Naive B cell (primary cell): ENCODE measurements at regions not wholly inside any gene's neighbourhood (a gene's known extent, or its start where the extent isn't known, plus 50 kb on each side); places are given as distances from the start of the nearest gene placed in this dataset.

Source experiments
- ATAC-seq, 2 donors: fragments of 150-1000 bp; cut with Tn5 transposase; 2 replicates each; pipeline ENCODE4 v1.10.0; 2021; ENCODE audit warnings: low read depth in 2 of 2, mild to moderate bottlenecking in 2 of 2, moderate library complexity in 2 of 2
- DNase-seq: peaks from one replicate; pipeline ENCODE4 v3.0.0; 2022
- H3K27ac Mint-ChIP-seq, 6 donors: one replicate each; pipeline ENCODE4 v1.8.0; 2020 to 2022; ENCODE audit warnings: mild to moderate bottlenecking in 6 of 6, mixed read lengths in 6 of 6, moderate library complexity in 5 of 6, inconsistent platforms in 2 of 6
- H3K27me3 Mint-ChIP-seq, 3 donors: one replicate each; pipeline ENCODE4 v1.8.0; 2021 to 2022; ENCODE audit warnings: mixed read lengths in 3 of 3, mild to moderate bottlenecking in 1 of 3
- H3K36me3 Mint-ChIP-seq, 2 donors: one replicate each; pipeline ENCODE4 v1.8.0; 2020 to 2022; ENCODE audit warnings: mixed read lengths in 2 of 2, inconsistent platforms in 1 of 2, mild to moderate bottlenecking in 1 of 2
- H3K4me1 Mint-ChIP-seq, 3 donors: one replicate each; pipeline ENCODE4 v1.8.0; 2020 to 2022; ENCODE audit warnings: mixed read lengths in 3 of 3, inconsistent platforms in 1 of 3, mild to moderate bottlenecking in 1 of 3, moderate library complexity in 1 of 3
- H3K4me3 Mint-ChIP-seq, 8 donors: one replicate each; pipeline ENCODE4 v1.8.0; 2020 to 2022; ENCODE audit warnings: mild to moderate bottlenecking in 8 of 8, mixed read lengths in 8 of 8, moderate library complexity in 8 of 8, inconsistent platforms in 2 of 8
- H3K9me3 Mint-ChIP-seq, 7 donors: one replicate each; pipeline ENCODE4 v1.8.0; 2020 to 2022; ENCODE audit warnings: mixed read lengths in 7 of 7, mild to moderate bottlenecking in 5 of 7, inconsistent platforms in 2 of 7, moderate library complexity in 1 of 7

DNA sequence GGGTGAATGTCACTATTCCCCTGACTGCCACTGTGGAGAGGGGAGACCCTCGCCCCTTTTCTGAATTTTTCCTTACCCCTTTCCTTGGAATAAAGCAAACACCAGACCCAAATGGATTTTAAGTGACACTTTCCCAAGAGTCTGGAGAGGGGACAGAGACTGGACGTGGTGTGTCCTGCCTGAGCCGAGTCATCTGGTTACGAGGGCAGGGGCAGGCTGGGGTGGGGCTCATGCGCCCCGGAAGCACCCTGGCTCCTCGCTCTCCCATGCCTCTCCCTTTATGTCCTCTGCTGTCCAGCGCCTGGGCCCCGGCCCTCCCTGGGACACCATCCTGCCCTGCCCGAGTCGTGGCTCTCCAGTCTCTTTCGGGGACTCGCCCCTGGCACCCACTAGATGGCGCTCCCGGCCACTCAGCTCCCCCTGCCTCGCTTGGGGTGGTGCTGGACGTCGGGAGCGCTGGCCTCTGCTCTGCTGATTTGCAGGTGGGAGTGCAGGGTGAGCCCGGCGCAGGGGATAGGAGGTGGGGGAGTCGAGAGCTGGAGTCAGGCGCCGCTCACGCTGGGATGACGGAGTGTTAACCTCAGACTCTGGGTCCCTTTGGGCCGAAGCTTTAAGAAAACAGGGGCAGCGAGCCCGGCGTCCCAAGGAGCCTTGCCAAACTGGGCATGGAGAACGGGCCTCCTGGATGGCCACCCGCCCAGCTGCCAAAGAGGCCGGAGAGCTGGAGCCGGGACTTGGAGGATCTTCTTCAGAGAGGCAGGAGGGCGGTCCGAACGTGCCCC is 89.8 kb downstream of the RPS6KA4 start:
- DNase-seq (peak; percentile 66), ATAC-seq (peak; percentile 57 to 60)
- H3K27ac Mint-ChIP-seq: peak overlapping the region; percentile 41 to 98 (median 94)
- H3K27me3 Mint-ChIP-seq: no peaks in the 10 kb centered on the region
- peaks cover 20 to 48% (median 48%) of the 10 kb centered on the region in 3 donors for H3K4me1 Mint-ChIP-seq
- no peaks in the 10 kb centered on the region for H3K36me3 Mint-ChIP-seq
- peak overlapping the region; percentile 87 to 95 (median 93) for H3K4me3 Mint-ChIP-seq
- H3K9me3 Mint-ChIP-seq: peaks cover 0 to 2% (median 0%) of the 10 kb centered on the region in 7 donors

DNA sequence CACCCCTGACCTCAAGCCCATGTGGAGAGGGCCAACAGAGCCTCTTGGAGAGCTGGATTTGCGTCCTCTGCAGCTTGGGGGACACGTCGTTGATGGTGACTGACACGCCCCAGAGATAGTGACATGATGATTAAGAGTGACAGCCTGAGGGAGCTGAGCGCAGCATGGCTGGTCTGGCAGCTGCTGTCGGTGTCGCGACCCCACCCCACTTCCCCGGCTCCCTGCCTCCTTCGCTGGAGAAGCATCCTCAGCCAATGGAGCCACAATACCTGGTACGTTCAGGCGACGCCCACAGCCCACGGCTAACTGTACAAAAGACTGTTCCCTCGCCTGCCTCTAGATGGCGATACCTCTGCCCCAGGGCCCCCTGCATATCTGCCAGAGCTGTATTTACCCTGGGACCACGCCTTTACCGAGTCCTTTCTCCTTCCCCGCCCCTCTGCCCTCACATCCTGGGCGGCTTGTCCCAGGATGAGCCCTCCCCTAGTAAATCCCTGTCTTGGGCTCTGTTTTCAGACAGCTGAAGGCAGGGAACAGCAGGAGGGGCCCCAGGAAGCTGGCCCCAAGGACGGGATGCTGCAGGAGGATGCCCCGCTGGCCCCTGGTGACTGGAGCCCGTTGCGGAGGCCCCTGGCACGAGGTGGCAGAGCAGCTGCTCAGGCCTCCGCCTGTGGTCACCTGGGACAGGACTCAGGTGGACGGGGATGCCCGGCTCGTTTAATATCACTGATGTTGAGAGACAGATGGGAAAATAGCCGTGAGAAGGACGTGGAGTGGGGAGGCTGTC is 90.6 kb downstream of the RPS6KA4 start:
- peak; percentile 70 for DNase-seq
- H3K27ac Mint-ChIP-seq: peak overlapping the region; percentile 78 to 98 (median 94)
- no peaks in the 10 kb centered on the region for H3K27me3 Mint-ChIP-seq
- peaks cover 0 to 2% (median 0%) of the 10 kb centered on the region in 7 donors for H3K9me3 Mint-ChIP-seq
- H3K36me3 Mint-ChIP-seq: no peaks in the 10 kb centered on the region
- peaks cover 16 to 44% (median 41%) of the 10 kb centered on the region in 3 donors for H3K4me1 Mint-ChIP-seq
- H3K4me3 Mint-ChIP-seq: peak overlapping the region; percentile 87 to 95 (median 93)
- peak; percentile 61 to 68 for ATAC-seq

DNA sequence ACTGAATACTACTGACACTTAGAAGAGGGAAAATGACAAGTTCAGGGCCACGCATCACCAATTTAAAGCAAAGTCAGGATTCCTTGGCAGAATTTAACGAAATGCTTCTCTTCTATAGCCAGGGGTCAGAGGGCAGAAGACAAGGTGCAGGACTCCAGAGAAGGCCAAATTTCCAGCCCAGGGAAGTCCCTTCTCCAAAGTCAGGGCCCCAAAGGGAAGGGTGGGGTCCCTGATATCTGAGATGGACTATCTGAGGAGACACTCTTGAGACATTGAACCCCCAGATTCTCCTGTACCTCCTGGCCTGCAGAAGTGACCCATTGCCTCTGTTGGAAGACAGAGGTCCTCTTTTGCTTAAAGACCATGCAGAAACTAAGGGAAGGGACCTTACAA is 91.2 kb downstream of the RPS6KA4 start:
- H3K27ac Mint-ChIP-seq: no peak overlapping the region
- H3K4me3 Mint-ChIP-seq: peak overlapping the region in 2 of 8 donors; percentile 93 to 94
- H3K4me1 Mint-ChIP-seq: peaks cover 16 to 40% (median 37%) of the 10 kb centered on the region in 3 donors
- peaks cover 0 to 1% (median 0%) of the 10 kb centered on the region in 7 donors for H3K9me3 Mint-ChIP-seq
- ATAC-seq: no peak
- H3K36me3 Mint-ChIP-seq: no peaks in the 10 kb centered on the region
- no peaks in the 10 kb centered on the region for H3K27me3 Mint-ChIP-seq
- DNase-seq: no peak

DNA sequence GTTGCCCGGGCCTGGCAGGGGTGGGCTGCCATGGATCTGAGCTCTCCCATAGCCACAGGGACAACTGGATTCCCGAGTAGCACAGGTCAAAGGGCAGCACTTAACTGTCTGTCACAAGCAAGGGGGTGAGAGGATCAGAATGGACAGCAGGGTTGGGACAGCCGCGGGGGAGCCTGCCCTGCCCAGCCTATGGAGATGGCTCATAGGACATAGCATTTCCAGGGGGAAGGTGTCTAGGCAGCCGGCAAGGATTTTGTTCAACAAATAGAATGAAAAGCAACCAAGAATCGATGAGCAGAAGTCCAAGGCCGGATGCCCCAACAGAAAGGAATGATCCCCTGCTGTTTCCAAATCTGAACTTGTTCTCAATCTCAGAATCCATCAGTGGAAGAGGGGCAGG is 92.9 kb downstream of the RPS6KA4 start:
- no peaks in the 10 kb centered on the region for H3K36me3 Mint-ChIP-seq
- H3K4me1 Mint-ChIP-seq: peaks cover 16 to 40% (median 36%) of the 10 kb centered on the region in 3 donors
- no peaks in the 10 kb centered on the region for H3K27me3 Mint-ChIP-seq
- no peak for ATAC-seq
- no peak for DNase-seq
- no peak overlapping the region for H3K4me3 Mint-ChIP-seq
- peaks cover 0 to 1% (median 0%) of the 10 kb centered on the region in 7 donors for H3K9me3 Mint-ChIP-seq
- no peak overlapping the region for H3K27ac Mint-ChIP-seq

GRCh38 chr11:64453466-64453865 is 94.5 kb downstream of the RPS6KA4 start:
- no peak for ATAC-seq
- Mint-ChIP-seq H3K36me3 (no peaks in the 10 kb centered on the region), H3K9me3 (peaks cover 0 to 1% (median 0%) of the 10 kb centered on the region in 7 donors), H3K4me1 (peaks cover 16 to 30% (median 19%) of the 10 kb centered on the region in 3 donors), H3K27me3 (peaks cover 0 to 7% (median 6%) of the 10 kb centered on the region in 3 donors), H3K4me3 (no peak overlapping the region), H3K27ac (no peak overlapping the region)
- DNase-seq: no peak

DNA sequence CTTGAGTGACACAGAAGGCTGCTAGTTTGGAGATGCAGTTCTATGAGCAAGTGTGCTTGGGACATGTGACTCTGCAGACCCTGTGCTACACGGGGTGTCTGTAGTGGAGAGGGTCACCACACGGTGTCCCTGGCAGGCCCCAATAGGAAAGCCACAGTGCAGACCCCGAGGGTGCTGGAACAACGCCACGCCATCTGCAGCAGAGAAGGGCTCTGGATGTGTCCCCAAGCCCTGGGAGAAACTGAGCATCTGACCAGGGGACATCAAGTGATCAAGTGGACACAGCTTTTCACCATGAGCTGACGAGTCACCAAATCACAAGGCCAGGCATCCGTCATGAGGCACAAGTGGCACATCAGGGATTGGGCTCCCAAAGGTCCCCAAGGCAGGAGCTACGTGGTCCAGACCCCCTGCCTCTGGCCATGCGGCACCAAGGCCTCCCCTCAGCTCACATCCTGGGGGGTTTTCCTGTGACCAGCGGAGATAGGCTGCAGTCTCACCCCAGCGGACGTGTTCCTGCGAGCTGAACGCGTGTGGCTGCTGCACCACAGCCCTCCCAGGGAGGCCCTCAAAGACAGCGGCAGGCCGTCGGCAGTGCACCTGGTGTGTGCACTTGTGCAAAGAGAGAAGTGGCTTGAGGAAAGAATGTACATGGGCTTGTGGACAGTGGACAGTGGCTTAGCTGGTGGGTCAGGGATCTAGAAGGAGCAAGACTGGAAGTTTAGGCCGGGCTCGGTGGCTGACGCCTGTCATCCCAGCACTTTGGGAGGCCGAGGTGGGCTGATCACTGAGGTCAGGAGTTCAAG is 96.7 kb downstream of the RPS6KA4 start:
- peak overlapping the region in 1 of 6 donors; percentile 26 for H3K27ac Mint-ChIP-seq
- H3K36me3 Mint-ChIP-seq: no peaks in the 10 kb centered on the region
- H3K4me1 Mint-ChIP-seq: peaks cover 0 to 9% (median 4%) of the 10 kb centered on the region in 3 donors
- H3K9me3 Mint-ChIP-seq: peaks cover 0 to 1% (median 0%) of the 10 kb centered on the region in 7 donors
- peaks cover 0 to 15% (median 6%) of the 10 kb centered on the region in 3 donors for H3K27me3 Mint-ChIP-seq
- H3K4me3 Mint-ChIP-seq: peak overlapping the region in 1 of 8 donors; percentile 74
- no peak for DNase-seq
- ATAC-seq: no peak

DNA sequence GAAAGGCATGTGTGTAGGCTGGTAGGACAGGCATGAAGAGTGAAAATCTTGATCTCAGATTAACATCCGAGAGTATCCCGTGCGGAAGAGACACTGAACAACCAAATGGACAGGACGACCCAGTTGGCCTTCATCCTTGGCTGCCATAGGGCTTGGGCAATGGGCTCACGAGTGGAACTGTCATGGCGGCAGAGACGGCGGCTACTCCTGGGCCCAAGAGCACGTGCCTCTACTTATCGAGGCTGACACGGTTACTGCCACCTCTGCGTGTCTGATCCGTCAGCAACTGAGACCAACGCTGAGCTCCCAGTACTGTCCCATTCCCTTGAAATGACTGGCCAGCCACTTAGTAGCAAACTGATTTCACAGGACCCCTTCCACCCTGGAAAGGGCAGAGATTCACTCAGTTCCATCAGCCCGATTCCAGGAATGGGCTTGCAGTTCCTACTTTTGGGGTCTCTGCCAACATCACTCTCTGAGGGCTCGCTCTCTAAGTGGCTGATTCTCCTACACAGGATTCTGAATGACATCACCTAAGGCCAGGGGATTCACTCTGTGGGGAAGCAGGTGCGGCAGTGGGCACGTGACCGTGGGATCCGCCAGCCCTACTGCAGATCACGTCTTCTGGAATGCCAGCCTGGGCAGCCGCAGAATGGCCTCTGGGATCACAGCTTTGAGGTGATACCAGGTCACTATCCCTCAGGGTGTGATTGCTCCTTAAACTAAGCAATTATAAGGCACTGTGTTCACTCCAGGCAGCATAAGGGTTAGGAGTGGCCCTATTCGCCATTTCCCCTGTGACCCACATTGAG is 97.8 kb downstream of the RPS6KA4 start:
- no peak for DNase-seq
- Mint-ChIP-seq H3K27me3 (peaks cover 0 to 15% (median 6%) of the 10 kb centered on the region in 3 donors), H3K36me3 (no peaks in the 10 kb centered on the region), H3K4me3 (no peak overlapping the region), H3K4me1 (peaks cover 0 to 4% (median 0%) of the 10 kb centered on the region in 3 donors), H3K27ac (peak overlapping the region in 1 of 6 donors; percentile 56), H3K9me3 (peaks cover 0 to 1% (median 0%) of the 10 kb centered on the region in 7 donors)
- ATAC-seq: no peak

- Mint-ChIP-seq H3K4me1 (peaks cover 0 to 4% (median 0%) of the 10 kb centered on the region in 3 donors), H3K27me3 (peaks cover 0 to 15% (median 6%) of the 10 kb centered on the region in 3 donors), H3K36me3 (no peaks in the 10 kb centered on the region), H3K4me3 (no peak overlapping the region), H3K9me3 (peaks cover 0 to 1% (median 0%) of the 10 kb centered on the region in 7 donors), H3K27ac (peak overlapping the region in 2 of 6 donors; percentile 7 to 56)
- no peak for DNase-seq
- no peak for ATAC-seq
These were observed 98.2 kb upstream of the SLC22A11 start for GRCh38 chr11:64457416-64458010.

GRCh38 chr11:64458997-64459396 is 96.7 kb upstream of the SLC22A11 start:
- no peaks in the 10 kb centered on the region for H3K9me3 Mint-ChIP-seq
- peaks cover 0 to 15% (median 6%) of the 10 kb centered on the region in 3 donors for H3K27me3 Mint-ChIP-seq
- no peaks in the 10 kb centered on the region for H3K36me3 Mint-ChIP-seq
- DNase-seq (no peak), ATAC-seq (no peak)
- no peaks in the 10 kb centered on the region for H3K4me1 Mint-ChIP-seq
- no peak overlapping the region for H3K27ac Mint-ChIP-seq
- H3K4me3 Mint-ChIP-seq: no peak overlapping the region

GRCh38 chr11:64459609-64460008 is 96.1 kb upstream of the SLC22A11 start:
- Mint-ChIP-seq H3K27ac (no peak overlapping the region), H3K27me3 (peaks cover 0 to 15% (median 6%) of the 10 kb centered on the region in 3 donors), H3K9me3 (no peaks in the 10 kb centered on the region), H3K4me1 (no peaks in the 10 kb centered on the region), H3K36me3 (no peaks in the 10 kb centered on the region), H3K4me3 (no peak overlapping the region)
- DNase-seq (no peak), ATAC-seq (no peak)

DNA sequence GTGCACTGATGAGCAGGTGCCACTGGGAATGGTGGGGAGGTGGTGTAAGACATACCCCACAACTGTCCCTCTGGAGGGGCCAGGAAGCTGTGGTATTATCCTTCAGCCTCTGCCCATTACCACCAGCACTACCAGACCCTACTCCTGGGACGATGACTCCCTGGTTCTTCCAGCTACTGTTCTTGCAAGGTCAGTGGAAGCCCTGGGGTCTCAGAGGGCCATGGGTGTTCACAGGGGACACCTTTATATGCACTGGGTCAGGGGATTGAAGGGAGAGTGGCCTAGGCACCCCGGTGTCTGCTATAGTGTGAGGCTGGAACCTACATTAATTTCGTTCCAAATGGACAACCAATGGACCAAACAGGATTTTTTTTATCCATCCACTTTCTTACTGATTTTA is 94.7 kb upstream of the SLC22A11 start:
- Mint-ChIP-seq H3K36me3 (no peaks in the 10 kb centered on the region), H3K4me3 (no peak overlapping the region), H3K9me3 (no peaks in the 10 kb centered on the region), H3K27me3 (peaks cover 0 to 15% (median 6%) of the 10 kb centered on the region in 3 donors), H3K4me1 (no peaks in the 10 kb centered on the region), H3K27ac (no peak overlapping the region)
- ATAC-seq (no peak), DNase-seq (no peak)

DNA sequence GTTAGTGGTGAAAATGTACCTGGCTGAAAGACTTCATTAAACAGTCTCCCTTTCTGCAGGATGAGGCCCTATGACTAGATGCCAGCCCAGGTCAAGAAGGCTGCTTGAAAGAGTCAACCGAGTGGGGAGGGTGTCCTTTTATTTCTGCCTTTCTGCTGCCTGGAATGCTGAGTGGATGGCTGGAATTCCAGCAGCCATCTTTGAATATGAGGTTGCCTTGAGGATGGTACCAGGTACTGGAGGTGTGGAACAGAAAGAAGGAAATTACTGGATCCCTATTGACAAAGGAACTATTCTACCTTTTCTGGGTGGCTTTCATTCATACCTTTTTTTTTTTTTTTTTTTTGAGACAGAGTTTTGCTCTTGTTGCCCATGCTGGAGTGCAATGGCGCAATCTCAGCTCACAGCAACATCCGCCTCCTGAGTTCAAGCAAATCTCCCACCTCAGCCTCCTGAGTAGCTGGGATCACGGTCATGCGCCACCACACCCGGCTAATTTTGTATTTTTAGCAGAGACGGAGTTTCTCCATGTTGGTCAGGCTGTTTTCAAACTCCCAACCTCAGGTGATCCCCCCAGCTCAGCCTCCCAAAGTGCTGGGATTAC is 89.5 kb upstream of the SLC22A11 start:
- no peak for ATAC-seq
- Mint-ChIP-seq H3K27ac (no peak overlapping the region), H3K9me3 (peaks cover 0 to 7% (median 0%) of the 10 kb centered on the region in 7 donors), H3K4me1 (no peaks in the 10 kb centered on the region), H3K36me3 (peaks cover 0 to 5% of the 10 kb centered on the region in 2 donors), H3K4me3 (no peak overlapping the region), H3K27me3 (peaks cover 0 to 5% (median 5%) of the 10 kb centered on the region in 3 donors)
- no peak for DNase-seq
